ENCODE measurements at regions not wholly inside any gene's neighbourhood (a gene's known extent, or its start where the extent isn't known, plus 50 kb on each side); places are given as distances from the start of the nearest gene placed in this dataset.
"Not testable (repeated sequence)": the region's sequence is repeated elsewhere in the genome, so short reads cannot be mapped to it uniquely, and the experiment has no call there.

DNA sequence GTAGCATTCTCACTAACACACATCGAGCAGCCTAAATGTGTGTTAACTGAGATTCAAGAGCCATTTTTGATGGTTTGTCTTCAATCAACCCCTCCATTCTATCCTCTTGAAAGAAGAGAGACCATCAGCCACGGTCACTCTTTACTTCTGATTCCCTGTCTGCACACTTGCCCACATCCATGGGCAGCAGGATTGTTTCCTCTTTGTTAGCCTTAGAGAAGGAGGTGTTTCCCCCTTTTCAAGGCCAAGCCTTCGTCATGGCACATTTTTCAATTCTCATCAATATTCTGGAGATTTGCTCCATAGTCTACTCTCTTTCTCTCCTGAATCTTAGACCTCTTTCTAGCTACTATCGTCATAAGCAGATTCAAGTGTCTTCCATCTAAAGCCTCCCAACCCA, 522.4 kb upstream of the NAALADL2 start:
- DNase-seq (ENCODE audit: low read depth), result no peak

DNA sequence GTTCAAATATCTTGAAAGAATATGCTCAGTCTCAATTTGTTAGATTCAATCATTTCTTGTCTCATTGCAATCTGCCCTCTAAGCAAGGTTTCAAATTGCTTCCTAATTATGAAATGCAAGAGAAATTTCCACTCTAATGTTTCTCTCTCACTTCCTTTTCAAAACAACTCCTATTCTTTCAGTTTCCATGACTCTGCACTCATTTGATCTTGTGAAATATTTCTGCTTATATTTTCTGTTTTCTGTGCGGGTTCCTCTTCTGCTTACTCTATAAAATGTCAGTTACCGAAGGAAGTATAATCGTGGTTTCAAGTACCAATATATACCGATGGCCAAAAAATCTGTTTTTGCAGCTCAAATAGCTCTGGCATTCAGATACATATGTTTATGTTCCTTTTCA, 521.9 kb upstream of the NAALADL2 start:
- DNase-seq (ENCODE audit: low read depth), result no peak

DNA sequence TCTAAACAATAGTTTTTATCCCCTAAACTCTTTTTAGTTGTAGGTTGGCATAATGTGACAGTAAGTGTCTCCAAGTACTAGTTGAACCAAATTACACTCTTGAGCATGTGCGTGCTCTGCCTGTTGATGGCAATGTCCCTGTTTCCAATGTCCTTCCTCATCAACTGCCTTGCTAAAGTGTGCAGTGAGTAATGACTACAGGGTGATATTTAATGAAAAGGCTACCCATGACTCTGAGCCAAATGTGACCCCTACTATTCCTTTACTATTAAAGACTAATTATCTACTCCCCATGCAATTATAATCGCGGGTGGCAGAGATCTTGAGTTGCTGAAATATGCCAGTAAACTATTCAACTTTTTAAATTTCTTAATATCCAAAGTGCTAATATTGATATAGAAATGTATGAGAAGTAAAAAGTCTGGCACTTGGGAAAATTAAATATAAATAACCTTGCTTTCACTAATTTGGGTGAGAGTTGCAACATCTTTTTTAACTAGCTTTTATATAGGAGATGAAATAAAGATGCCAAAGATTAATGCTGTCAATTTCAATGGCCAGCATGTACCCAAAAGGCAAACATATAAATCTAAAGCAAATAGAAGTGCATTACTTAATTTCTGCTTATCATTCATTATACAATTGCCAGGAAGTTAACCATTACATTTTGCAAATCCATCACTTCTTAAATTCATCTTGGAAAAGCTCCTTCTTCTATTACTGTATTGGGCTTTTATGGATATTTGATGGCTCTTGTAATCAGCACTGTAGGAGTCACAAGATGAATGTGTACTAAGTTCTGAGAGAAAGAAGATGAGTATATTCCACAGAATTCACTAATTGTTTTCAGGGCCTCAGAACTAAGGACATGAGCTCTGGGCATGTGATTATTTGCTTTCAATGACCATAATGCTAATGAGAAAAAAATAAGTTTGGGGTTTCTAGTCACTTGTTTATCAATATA, 518.2 kb upstream of the NAALADL2 start:
- no peak for DNase-seq (ENCODE audit: low read depth)

DNA sequence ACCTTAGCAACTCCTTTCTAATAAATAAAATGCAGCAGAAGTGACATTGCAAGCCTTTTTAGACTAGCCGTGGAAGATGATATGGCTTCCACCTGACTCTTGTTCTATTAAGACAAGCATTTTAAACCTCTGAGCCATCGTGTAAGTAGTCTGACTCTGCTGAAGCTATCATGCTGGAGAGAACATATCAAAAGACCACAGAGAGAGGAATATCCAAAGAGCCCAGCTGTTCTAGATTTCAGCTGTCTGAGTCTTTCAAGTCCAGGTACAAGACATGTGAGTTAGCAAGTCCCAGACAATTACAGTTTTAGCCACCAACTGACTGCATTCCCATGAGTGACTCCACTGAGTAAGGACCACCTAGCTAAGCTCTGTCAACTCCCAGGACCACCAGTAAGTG, 517.0 kb upstream of the NAALADL2 start:
- no peak for DNase-seq (ENCODE audit: low read depth)

DNA sequence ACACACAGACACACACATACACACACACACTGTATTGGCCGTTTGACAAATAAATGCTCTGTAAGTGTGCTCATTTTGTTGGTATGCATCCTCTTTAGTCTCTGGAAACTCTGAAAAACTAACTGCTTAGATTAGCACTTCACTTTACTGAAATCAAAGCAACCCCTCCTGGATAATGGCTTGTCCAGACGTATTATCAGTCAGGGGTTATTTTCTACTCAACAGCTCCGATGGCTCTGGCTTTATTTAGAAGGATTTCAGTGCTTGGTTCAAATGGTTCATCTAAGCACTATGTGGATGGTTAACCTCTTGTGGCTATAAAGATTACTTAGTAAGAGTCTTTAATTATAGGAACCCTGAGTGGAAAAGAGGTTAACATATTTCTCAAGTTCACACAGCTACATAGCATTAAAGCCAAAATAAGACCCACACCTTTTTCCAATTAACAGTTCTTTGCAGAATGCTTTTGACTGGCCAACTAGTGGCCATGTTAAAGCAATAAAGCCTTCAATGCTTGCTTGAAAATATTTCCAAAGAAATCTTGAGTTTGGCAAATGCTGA, 516.1 kb upstream of the NAALADL2 start:
- DNase-seq (ENCODE audit: low read depth), result no peak

DNA sequence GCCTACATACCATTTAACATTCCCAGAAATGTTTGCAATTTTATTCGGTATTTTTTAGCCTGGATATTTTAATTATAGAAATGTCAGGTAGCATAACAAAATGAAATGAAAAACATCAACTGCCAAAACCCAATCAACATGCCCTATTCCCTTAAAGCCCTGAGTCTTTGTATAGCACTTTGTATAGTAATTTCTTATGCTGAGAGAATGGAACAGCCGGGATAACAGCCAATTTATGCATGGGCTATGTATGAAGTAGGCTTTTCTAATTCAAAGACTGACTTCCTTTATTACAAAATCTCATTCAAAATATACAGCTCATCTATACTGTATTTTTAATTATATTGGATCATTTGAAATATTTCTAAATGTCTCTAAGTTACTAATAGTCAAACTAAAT, 513.0 kb upstream of the NAALADL2 start:
- no peak for DNase-seq (ENCODE audit: low read depth)

DNA sequence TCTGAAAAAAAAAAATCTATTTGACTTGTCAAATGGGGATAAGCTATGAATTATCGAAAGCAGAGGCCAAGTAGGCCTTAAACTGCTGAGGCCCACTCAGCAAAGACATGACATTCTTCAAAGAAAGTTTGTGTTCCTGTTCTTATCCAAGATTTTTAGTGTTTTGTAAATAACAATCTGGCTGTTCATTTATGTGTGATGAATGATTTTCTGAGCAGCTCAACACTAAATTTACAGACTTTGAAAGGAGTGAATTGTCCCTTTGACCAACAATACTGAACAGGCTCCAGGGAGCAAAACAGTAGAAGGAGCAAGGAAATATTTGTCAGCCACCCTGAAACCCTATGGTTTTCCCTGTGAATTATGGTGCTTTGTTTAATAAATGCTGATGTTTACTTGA, 512.6 kb upstream of the NAALADL2 start:
- no peak for DNase-seq (ENCODE audit: low read depth)

DNA sequence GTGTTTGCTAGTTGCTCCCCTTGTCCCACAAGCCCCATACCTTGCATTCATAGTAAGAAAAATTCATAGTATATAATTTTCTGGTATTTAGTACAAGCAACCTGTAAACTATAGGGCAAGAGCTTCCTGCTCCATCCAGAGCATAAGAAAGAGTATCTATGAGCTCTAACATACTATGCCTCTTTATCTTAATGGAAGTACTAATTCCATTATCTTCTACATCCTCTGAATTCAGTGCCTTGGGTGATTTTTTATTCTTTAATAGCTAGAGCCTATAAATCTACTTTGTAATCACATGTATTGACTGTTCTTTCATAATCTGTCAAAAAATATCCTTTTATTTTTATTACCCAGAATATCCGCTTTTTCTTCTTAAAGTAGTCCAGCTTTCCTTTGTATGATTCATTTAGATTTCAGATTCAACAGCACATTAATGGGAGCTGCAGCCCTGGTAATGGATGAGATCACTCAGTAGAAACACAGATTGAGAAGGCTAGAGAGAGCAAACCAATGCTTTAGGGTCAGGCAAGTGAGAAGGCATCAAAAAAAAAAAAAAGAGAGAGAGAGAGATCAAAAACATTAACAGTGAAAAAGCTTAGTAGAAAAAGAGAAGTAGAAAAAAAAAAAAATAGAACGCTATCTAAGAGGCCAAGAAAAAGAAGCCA, 511.5 kb upstream of the NAALADL2 start:
- no peak for DNase-seq (ENCODE audit: low read depth)

DNA sequence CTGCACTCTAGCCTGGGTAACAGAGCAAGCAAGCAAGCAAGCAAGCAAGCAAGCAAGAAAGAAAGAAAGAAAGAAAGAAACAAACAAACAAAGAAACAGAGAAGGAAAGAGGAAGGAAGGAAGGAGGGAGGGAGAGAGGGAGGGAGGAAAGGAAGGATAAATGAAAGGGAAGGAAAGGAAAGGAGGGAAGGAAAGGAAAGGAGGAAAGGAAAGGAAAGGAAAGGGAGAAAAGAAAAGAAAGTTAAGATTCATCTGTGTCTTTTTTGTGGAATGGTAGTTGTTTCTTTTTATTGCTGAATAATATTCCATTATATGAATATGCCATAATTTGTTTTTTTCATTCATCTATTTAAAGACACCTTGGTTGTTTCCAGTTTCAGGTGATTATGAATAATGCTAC, 506.9 kb upstream of the NAALADL2 start:
- no peak for DNase-seq (ENCODE audit: low read depth)

DNA sequence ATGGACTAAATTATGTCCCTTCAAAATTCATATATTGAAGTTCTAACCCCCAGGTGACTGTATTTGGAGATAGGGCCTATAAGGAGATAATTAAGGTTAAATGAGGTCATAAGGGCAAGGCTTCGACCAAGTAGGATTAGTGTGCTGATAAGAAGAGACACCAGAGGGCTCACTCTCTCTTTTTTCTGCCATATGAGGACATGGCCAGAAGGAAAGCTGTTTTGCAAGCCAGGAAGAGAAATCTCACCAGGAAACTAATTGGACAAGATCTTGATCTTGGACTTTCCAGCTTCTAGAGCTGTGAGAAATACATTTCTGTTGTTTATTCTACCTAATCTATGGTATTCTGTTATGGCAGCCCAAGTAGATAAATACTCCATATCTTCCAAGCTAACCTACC, 503.6 kb upstream of the NAALADL2 start:
- DNase-seq (ENCODE audit: low read depth), result no peak

DNA sequence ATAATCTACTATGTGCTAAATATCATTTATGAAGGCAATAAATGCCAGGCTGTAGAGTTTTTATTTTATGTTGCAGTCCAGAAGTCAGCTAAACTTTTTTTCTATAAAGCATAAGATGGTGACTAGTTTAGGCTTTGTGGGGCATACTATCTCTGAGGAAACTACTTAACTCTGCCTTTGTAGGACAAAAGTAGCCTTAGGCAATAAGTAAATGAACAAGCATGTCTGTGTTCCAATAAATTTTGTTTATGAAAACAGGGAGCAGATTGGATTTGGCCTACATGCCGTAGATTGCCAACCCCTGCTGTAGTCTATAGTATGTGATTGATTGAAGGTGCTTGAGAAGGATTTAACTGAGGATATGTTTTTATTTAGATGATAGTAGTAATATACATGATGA, 502.5 kb upstream of the NAALADL2 start:
- DNase-seq (ENCODE audit: low read depth), result no peak

DNA sequence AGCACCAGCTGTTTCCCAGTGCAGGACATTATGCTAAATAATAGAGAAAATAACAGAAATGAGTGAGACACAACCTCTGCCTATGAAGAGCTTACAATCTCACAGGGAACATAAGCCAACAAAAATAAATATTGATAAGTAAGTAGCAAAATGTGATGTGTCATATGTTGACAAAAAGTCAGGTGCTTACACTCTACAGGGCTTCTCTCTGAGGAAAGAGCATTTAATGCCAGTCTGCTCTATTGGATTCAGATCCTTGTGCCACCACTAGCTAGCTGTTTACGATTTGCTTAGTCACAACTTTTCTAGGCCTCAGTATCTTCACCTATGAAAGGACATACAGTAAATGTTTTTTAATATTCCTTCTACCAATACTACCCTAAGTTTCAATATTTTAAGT, 500.9 kb upstream of the NAALADL2 start:
- DNase-seq (ENCODE audit: low read depth), result no peak

DNA sequence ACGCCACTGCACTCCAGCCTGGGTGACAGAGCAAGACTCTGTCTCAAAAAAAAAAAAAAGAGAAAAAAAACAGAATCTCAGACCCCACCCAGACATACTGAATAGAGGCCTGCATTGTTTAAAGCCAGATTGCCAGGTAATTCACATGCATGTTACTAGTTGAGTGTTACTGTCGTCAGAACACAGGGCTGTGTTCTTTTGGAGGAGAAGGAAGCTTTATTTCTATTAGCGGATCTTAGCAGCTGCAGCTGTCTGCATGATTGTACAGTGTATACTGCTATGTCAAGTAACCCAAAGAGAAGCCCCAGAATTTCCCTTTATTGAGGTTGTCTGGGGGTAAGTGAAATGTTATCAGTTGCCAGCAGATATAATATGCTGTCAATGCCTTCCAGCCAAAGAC, 496.6 kb upstream of the NAALADL2 start:
- no peak for DNase-seq (ENCODE audit: low read depth)

DNA sequence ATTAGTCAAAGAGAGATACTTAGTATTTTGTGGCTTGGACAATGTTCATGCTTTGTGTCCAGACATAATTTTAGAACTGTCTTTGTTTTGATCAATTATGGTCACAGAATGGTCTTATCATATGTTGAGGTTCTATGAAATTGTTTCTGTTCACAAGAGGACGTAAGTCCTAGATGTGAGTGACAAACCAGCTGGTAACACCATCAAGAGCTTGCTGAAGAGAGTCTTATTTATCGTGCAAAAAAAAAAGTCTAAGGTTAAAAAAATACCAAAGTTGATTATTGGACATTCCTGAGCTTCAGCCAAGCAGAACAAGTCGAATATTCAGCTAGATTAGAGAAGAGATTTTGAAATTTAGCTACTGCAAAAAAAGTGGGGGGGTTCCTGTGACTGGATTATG, 495.9 kb upstream of the NAALADL2 start:
- DNase-seq (ENCODE audit: low read depth), result no peak

DNA sequence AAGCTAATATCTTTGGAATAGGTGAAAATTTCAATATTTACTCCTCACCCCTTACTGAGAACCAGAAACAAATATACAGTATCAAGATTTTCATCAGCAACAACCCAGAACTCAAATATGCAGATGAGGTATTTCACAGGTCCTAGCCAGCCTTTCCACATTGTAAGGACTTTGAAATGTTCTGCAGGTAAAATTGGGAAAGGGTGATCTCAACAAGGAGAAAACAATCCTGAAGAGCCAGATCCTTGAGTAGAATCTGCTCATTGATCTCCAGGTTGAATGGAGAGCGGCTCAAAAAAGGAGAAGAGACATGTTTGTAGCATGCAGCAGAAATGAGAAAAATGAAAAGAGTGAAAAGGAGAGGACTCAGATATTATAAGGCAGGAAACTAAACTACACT, 493.3 kb upstream of the NAALADL2 start:
- no peak for DNase-seq (ENCODE audit: low read depth)

DNA sequence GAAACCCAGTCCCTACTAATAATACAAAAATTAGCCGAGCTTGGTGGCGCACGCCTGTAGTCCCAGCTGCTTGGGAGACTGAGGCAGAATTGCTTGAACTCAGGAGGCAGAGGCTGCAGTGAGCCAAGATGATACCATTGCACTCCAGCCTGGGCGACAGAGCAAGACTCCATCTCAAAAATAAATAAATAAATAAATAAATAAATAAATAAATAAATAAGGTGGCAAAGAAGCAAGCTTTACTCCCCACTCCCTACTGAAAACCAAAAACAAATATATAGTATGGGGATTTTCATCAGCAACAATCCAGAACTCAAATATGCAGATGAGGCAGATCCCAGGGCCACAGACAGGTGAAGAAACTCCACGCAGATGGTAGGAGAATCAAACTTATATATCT, 492.2 kb upstream of the NAALADL2 start:
- DNase-seq (ENCODE audit: low read depth), result not testable (repeated sequence)

DNA sequence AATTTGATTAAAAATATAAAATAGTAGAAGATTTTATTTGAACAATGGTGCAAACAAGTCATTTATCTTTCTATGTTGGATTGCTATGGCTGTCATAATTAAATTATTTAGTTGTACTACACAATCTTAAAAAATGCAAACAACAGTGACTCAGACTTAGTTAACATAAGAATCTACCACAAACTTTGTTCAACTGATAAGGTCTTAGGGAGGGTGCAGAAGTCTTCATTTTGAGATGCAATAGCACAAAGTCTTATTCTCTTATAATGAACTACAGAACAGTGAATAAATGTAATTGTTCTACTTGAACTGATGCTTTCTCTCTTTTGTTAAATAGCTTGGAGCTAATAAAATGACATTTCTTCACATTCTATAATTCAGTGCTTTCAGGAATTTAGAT, 482.8 kb upstream of the NAALADL2 start:
- DNase-seq (ENCODE audit: low read depth), result no peak

DNA sequence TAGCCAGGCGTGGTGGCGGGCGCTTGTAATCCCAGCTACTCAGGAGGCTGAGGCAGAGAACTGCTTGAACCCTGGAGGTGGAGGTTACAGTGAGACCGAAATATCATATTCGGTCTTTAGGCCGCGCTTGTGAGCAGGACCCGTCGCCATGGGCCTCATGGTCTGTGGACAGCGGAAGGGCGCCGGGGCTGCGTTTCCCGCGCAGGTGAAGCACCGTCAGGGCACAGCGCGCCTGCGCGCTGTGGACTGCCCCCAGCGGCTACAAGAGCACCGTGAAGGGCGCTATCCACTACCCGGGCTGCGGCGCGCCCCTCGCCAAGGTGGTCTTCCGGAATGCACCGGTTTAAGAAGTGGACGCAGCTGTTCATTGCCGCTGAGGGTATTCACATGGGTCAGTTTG, 482.0 kb upstream of the NAALADL2 start:
- DNase-seq (ENCODE audit: low read depth), result no peak

DNA sequence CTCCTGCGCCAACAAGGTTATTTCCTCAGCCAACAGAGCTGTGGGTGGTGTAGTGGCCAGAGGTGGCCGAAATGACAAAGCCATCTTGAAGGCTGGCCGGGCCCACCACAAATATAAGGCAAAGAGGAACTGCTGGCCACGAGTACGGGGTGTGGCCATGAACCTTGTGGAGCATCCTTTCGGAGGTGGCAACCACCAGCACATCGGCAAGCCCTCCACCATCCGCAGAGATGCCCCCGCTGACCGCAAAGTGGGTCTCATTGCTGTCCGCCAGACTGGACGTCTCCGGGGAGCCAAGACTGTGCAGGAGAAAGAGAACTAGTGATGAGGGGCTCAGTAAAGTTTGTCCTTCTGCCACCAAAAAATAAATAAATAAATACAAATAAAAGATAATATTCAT, 481.4 kb upstream of the NAALADL2 start:
- no peak for DNase-seq (ENCODE audit: low read depth)

DNA sequence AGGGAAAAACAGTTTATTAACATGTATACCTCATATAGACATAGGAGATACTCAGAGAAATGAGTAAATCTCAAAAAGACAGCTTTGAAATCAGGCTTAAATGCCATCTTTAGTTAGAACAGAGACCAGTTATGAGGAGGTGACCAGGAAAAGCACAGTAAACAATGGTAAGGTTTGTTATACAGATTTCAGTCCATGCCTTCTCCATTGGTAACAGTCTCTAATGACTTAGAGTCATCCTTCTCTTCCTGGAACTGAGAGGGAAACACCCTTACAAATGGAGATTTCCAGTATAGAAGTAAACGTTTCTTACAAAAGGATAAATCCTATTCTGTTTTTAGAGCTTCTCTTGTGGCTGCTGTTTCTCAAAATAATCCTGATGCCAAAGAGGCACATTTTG, 476.3 kb upstream of the NAALADL2 start:
- no peak for DNase-seq (ENCODE audit: low read depth)

DNA sequence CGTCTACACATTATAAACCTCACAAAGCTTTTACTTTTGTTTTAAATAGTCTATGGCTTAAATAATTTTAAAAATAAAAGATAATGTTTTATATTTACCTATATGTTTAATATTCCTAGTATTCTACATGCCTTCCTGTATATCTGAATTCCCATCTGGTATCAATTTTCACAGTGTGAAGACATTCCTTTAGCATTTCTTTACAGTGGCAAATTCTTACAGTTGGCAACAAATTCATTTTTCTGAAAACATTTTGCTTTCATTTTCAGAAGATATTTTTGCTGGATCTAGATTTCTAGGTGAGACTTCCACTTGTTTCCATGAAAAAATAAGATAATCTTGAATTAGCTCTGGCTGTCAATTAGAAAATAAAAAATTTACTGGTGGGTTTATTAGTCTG, 471.4 kb upstream of the NAALADL2 start:
- DNase-seq (ENCODE audit: low read depth), result no peak

DNA sequence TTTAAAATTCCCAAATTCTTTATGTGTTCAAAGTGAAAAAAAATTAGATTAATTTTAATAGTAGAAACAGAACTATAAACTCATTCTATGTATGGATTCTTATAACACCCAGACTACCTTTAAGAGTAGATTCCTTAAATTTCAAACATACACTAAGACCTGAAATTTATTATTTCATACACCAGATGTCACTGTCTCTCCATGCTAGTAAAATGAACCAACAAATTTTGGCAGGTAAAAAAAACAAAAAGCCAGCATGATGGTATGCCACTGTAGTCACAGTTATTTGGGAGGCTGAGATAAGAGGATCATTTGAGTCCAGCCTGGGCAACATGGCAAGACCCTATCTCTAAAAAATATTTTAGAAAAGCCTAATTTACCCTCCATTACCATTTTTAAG, 461.3 kb upstream of the NAALADL2 start:
- DNase-seq (ENCODE audit: low read depth), result peak; percentile 14

DNA sequence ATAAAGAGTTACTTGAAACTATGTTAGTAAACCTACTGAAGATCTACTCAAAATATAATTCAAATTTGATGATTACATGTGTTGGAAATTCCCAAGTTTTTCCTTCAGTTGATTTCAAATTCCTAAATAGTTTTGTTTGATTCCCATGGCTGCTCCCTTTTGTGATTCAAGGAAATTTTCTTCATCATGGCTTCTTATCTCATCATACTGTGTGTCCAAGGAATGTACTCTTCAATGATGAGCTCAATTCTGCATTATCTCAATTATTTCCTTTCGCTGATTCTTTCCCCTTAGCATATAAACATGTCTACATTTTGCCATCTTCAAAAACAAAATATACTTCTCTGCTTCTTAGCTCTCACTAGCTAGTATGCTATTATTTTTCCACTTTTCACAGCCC, 460.4 kb upstream of the NAALADL2 start:
- DNase-seq (ENCODE audit: low read depth), result no peak
